Psoas muscle (tissue), 7 donors: ENCODE measurements at regions not wholly inside any gene's neighbourhood (a gene's known extent, or its start where the extent isn't known, plus 50 kb on each side); places are given as distances from the start of the nearest gene placed in this dataset.

Experiments used
- ATAC-seq, 4 donors: fragments of 200-7000 bp; cut with Tn5 transposase; one replicate each; pipeline ENCODE4 v1.9.1; 2020; ENCODE audit warnings: moderate library complexity in 3 of 4, mild to moderate bottlenecking in 2 of 4
- DNase-seq, 2 donors: peaks; one replicate each; pipeline ENCODE4 v3.0.0-alpha.2; 2020
- H3K27ac ChIP-seq: fragments of 200-600 bp; one replicate; pipeline ENCODE4 v1.8.0; 2022
- H3K27me3 ChIP-seq, 3 donors: fragments of 200-600 bp in 1 of 3; one replicate each; pipeline versions ENCODE4 v1.6.1 to v1.8.0; 2013 to 2022; ENCODE audit warnings: low read length in 2 of 3, mild to moderate bottlenecking in 2 of 3, moderate library complexity in 1 of 3; ENCODE audit not compliant: insufficient read depth in 3 of 3
- H3K36me3 ChIP-seq, 2 donors: fragments of 200-600 bp in 1 of 2; one replicate each; pipeline versions ENCODE4 v1.6.1 to v1.8.0; 2013 to 2022; ENCODE audit warnings: low read depth in 1 of 2, mild to moderate bottlenecking in 1 of 2, moderate library complexity in 1 of 2; ENCODE audit not compliant: insufficient read depth in 1 of 2
- H3K4me1 ChIP-seq: fragments of 200-600 bp; one replicate; pipeline ENCODE4 v1.8.0; 2022
- H3K4me3 ChIP-seq: fragments of 200-600 bp; one replicate; pipeline ENCODE4 v1.8.0; 2022; ENCODE audit warnings: mild to moderate bottlenecking
- H3K9me3 ChIP-seq: fragments of 200-600 bp; one replicate; pipeline ENCODE4 v1.8.0; 2022
- CTCF ChIP-seq: fragments of 200-600 bp; IDR thresholded peaks from one replicate; pipeline ENCODE4 v1.8.0; 2022; ENCODE audit warnings: antibody characterized with exemption
- WGBS, 3 donors: extraction: QIAGEN DNeasy Blood & Tissue Kit; methylation state at CpG; one replicate each; pipeline versions ENCODE4 v1.1.6 to v1.1.7; 2013; 5-methylcytosine and 5-hydroxymethylcytosine counted together
- intact Hi-C, 2 donors: fragments of 100-400 bp; cut with DNase I; formaldehyde crosslinking; loops; one replicate each; pipeline versions ENCODE4 v1.11.0 to v1.14.2; 2022
- donor health status: healthy with polysubstance abuse.
- donor health status: DM: no; HTN: no; CAD: no; lungs with moderate emphysema.
- donor health status: Bipolar disorder and iron deficiency.
- donor health status: healthy.
- donor health status: DM: yes; HTN: yes; CAD: no.
- donor health status: DM: no; HTN: no; CAD: no.
- donor health status: DM: yes; HTN: yes; CAD: no.

DNA sequence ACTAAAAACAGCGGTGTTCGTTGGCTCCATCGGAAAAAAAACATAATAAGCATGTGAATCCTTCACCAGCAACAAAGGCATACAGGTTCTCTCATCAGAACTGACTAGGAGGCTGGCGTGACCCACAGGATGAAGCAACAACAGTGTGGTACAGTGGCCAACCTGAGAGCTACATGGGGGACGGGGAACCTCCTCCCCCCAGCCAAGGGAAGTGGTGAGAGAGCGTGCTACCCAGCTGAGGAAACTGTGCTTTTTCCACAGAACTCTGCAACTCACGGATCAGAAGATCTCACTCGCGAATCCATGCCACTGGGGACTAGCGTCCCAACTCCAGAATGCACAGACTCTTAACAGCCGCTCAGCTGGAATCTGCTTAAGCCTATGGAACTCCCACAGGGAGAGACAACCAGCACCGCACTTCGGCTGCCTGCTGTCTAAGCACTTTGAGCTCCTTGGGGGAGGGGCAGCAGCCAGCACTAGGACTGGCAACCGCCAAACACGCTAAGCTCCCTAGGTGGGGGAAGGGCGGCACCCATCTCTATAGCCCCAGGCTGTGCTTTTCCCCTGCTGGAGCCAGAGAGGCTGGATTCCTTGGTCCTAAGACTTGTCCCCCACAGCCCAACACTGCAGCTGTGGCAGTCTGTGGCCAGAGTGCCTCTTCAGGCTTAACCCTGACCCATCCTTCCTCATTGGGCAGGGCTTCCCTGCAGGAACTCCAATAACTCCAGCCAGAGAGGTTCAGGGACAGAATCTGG lies 538.3 kb upstream of the BTBD3 start:
- Histone ChIP-seq H3K27ac (no peak overlapping the region), H3K4me3 (no peak overlapping the region), H3K36me3 (no peaks in the 10 kb centered on the region), H3K9me3 (no peaks in the 10 kb centered on the region), H3K4me1 (no peaks in the 10 kb centered on the region), H3K27me3 (no peaks in the 10 kb centered on the region)
- intact Hi-C loops: no loop called here
- 38 to 49% (median 40%) methylated on average over 16 of the region's 16 CpGs for WGBS, 3 donors
- ATAC-seq (peak in 1 of 4 donors; percentile 53), DNase-seq (peak; percentile 9 to 45)
- no peak for TF ChIP-seq CTCF

DNA sequence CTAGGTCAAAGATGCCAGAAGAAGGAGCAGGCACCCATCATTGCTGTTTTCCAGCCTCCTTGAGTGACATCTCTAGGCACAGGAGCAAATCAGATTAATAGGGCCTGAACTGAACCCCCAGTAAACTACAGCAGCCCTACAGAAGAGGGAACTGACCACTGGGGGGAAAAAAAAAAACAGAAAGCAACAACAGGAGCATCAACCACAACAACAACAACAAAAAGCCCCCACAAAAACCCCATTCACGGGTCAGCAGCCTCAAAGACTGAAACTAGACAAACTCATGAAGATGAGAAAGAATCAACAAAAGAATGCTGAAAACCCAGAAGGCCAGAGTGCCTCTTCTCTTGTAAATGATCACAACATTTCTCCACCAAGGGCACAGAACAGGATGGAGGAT lies 537.4 kb upstream of the BTBD3 start:
- no peak for ATAC-seq
- intact Hi-C loops: no loop called here
- no peak overlapping the region for H3K27ac ChIP-seq
- no peak overlapping the region for H3K4me3 ChIP-seq
- H3K36me3 ChIP-seq: no peaks in the 10 kb centered on the region
- WGBS, 3 donors: 79 to 96% (median 83%) methylated on average over 1 of the region's 1 CpG
- H3K9me3 ChIP-seq: no peaks in the 10 kb centered on the region
- TF ChIP-seq CTCF: no peak
- no peak for DNase-seq
- H3K27me3 ChIP-seq: no peaks in the 10 kb centered on the region
- H3K4me1 ChIP-seq: no peaks in the 10 kb centered on the region

GRCh38 chr20:11387189-11387754 lies 530.4 kb upstream of the BTBD3 start:
- DNase-seq (no peak), ATAC-seq (peak in 1 of 4 donors; percentile 36)
- no peaks in the 10 kb centered on the region for H3K27me3 ChIP-seq
- no peak overlapping the region for H3K27ac ChIP-seq
- H3K4me1 ChIP-seq: no peaks in the 10 kb centered on the region
- no peaks in the 10 kb centered on the region for H3K36me3 ChIP-seq
- WGBS, 3 donors: 41 to 57% (median 57%) methylated on average over 2 of the region's 2 CpGs
- no peak for TF ChIP-seq CTCF
- intact Hi-C loops: no loop called here
- no peaks in the 10 kb centered on the region for H3K9me3 ChIP-seq
- no peak overlapping the region for H3K4me3 ChIP-seq

DNA sequence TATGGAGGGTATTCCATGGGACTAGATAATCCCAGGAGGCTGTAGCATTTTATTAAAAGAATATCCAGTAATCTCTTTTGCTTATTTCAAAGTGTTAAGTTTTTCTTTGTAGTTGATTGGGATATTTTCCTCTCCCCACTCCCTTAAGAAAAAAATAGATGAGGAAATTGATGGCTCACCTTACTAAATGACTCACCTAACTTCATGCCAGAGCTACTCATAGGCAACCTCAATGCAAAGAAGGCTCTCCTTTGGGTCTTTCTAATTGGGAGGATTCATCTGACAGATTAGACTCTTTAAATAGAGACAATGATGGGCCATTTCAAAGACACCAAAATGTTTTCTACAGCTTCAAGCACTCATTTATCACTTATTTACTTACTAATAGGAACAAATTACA lies 528.5 kb upstream of the BTBD3 start:
- H3K36me3 ChIP-seq: no peaks in the 10 kb centered on the region
- intact Hi-C loops: no loop called here

More for the DNA sequence above, 528.5 kb upstream of the BTBD3 start:
- no peak for ATAC-seq
- no peak overlapping the region for H3K4me3 ChIP-seq
- no peak overlapping the region for H3K27ac ChIP-seq
- no peaks in the 10 kb centered on the region for H3K4me1 ChIP-seq
- H3K27me3 ChIP-seq: no peaks in the 10 kb centered on the region
- TF ChIP-seq CTCF: no peak
- no peak for DNase-seq
- H3K9me3 ChIP-seq: no peaks in the 10 kb centered on the region
